WERI-Rb-1 (cell line): ENCODE measurements at regions not wholly inside any gene's neighbourhood (a gene's known extent, or its start where the extent isn't known, plus 50 kb on each side); places are given as distances from the start of the nearest gene placed in this dataset.
"Not testable (repeated sequence)": the region's sequence is repeated elsewhere in the genome, so short reads cannot be mapped to it uniquely, and the experiment has no call there.

Experiments
- DNase-seq: peaks from one replicate; pipeline ENCODE4 v3.0.0-alpha.2; 2020
- H3K27ac ChIP-seq: fragments of 250-450 bp; sonication (Bioruptor Pico); 2 replicates; pipeline ENCODE4 v1.5.1; 2020; ENCODE audit warnings: mild to moderate bottlenecking, moderate library complexity
- H3K27me3 ChIP-seq: fragments of 250-450 bp; sonication (Bioruptor Pico); 2 replicates; pipeline ENCODE4 v1.5.1; 2021; ENCODE audit warnings: mild to moderate bottlenecking, low read depth, moderate library complexity; ENCODE audit not compliant: insufficient read depth, severe bottlenecking
- H3K36me3 ChIP-seq: fragments of 250-450 bp; sonication (Bioruptor Pico); 2 replicates; pipeline ENCODE4 v1.5.1; 2020; ENCODE audit warnings: mild to moderate bottlenecking, moderate library complexity
- H3K4me3 ChIP-seq: 2 replicates; pipeline ENCODE4 v1.5.1; 2011; ENCODE audit warnings: low read depth, mild to moderate bottlenecking, control low read depth, low read length
- H3K9me3 ChIP-seq: fragments of 250-450 bp; sonication (Bioruptor Pico); 2 replicates; pipeline ENCODE4 v1.5.1; 2021; ENCODE audit warnings: mild to moderate bottlenecking, moderate library complexity; ENCODE audit not compliant: severe bottlenecking
- CTCF ChIP-seq: IDR thresholded peaks from 2 replicates; pipeline ENCODE4 v1.5.1; 2011; ENCODE audit warnings: low read depth, mild to moderate bottlenecking, control low read depth, inconsistent platforms, low read length

GRCh38 chr1:191427593-191427992, 730.7 kb upstream of the RGS18 start:
- Histone ChIP-seq H3K27me3 (no peaks in the 10 kb centered on the region), H3K27ac (no peak overlapping the region), H3K9me3 (no peaks in the 10 kb centered on the region), H3K36me3 (no peaks in the 10 kb centered on the region), H3K4me3 (no peak overlapping the region)
- no peak for TF ChIP-seq CTCF
- DNase-seq = no peak

- Histone ChIP-seq H3K4me3 (no peak overlapping the region), H3K27ac (no peak overlapping the region), H3K36me3 (no peaks in the 10 kb centered on the region), H3K9me3 (no peaks in the 10 kb centered on the region), H3K27me3 (no peaks in the 10 kb centered on the region)
- no peak for DNase-seq
- TF ChIP-seq CTCF = no peak
These were observed 725.4 kb upstream of the RGS18 start for GRCh38 chr1:191432817-191433216.

GRCh38 chr1:191438979-191439378, 719.3 kb upstream of the RGS18 start:
- no peaks in the 10 kb centered on the region for H3K9me3 ChIP-seq
- no peak overlapping the region for H3K4me3 ChIP-seq
- no peaks in the 10 kb centered on the region for H3K36me3 ChIP-seq
- no peak for DNase-seq
- TF ChIP-seq CTCF = no peak
- no peaks in the 10 kb centered on the region for H3K27me3 ChIP-seq
- H3K27ac ChIP-seq = no peak overlapping the region

- H3K27ac ChIP-seq, H3K27me3 ChIP-seq, DNase-seq, H3K4me3 ChIP-seq, H3K36me3 ChIP-seq, H3K9me3 ChIP-seq: not testable (repeated sequence)
These were observed 710.0 kb upstream of the RGS18 start for GRCh38 chr1:191448279-191448678.

- H3K27ac ChIP-seq = no peak overlapping the region
- no peak for TF ChIP-seq CTCF
- H3K9me3 ChIP-seq = no peaks in the 10 kb centered on the region
- DNase-seq = no peak
- H3K36me3 ChIP-seq = no peaks in the 10 kb centered on the region
- no peak overlapping the region for H3K4me3 ChIP-seq
- H3K27me3 ChIP-seq = no peaks in the 10 kb centered on the region
These were observed 705.7 kb upstream of the RGS18 start for GRCh38 chr1:191452586-191452985.

GRCh38 chr1:191453487-191453886, 704.8 kb upstream of the RGS18 start:
- Histone ChIP-seq H3K27me3 (no peaks in the 10 kb centered on the region), H3K9me3 (no peaks in the 10 kb centered on the region), H3K36me3 (no peaks in the 10 kb centered on the region), H3K4me3 (no peak overlapping the region), H3K27ac (no peak overlapping the region)
- no peak for TF ChIP-seq CTCF
- DNase-seq = no peak

GRCh38 chr1:191457889-191458288, 700.4 kb upstream of the RGS18 start:
- Histone ChIP-seq H3K27ac (no peak overlapping the region), H3K9me3 (no peaks in the 10 kb centered on the region), H3K36me3 (no peaks in the 10 kb centered on the region), H3K27me3 (no peaks in the 10 kb centered on the region), H3K4me3 (no peak overlapping the region)
- no peak for DNase-seq
- no peak for TF ChIP-seq CTCF
